Amniotic stem cell (primary cell): ENCODE measurements at regions not wholly inside any gene's neighbourhood (a gene's known extent, or its start where the extent isn't known, plus 50 kb on each side); places are given as distances from the start of the nearest gene placed in this dataset.

Source experiments
- DNase-seq: peaks from one replicate; lab custom pipeline; 2025; lab: John Stamatoyannopoulos, UW

DNA sequence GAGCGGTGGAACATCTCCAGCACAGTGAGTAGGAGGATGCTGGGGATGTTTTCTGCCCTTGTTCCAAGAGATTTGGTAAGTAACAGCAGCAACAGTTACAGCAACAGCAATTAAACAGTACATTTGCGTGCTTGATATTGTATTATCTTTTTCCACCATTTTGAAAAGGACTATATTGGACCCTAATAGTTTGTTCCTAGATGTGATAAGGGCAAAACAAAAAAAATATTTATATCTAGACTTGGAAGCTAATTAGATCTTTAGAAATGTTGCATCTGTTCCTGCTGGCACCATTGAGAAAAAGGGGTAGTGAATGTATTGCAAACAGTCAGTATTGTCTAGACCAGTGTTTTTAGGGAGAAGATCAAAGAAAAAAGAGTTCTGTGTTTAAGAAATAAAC lies 759.9 kb downstream of the JRKL start:
- no peak for DNase-seq

GRCh38 chr11:97157221-97157740 lies 767.5 kb downstream of the JRKL start:
- no peak for DNase-seq

DNA sequence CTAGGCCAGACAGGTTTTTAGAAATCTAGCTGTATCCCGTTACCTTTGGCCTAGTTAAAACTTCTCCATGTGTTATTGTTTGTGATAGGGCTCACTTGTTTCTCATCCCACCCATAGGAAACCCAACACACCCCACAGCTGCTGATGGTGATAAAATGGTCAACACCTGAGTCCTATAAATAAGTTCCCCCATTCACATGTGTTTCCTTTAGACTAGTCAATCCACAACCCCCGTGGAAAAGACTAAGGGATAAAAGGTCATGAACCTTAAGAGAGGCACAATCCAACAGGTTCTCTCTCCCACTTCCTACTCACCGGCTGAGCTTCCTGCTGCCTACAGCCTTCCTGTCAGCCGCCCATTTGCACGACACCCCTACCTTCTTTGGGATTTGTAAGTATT lies 768.4 kb downstream of the JRKL start:
- no peak for DNase-seq

- DNase-seq, result no peak
Measured at GRCh38 chr11:97163631-97164191, 773.9 kb downstream of the JRKL start.

GRCh38 chr11:97201743-97202612 lies 812.2 kb downstream of the JRKL start:
- no peak for DNase-seq

DNA sequence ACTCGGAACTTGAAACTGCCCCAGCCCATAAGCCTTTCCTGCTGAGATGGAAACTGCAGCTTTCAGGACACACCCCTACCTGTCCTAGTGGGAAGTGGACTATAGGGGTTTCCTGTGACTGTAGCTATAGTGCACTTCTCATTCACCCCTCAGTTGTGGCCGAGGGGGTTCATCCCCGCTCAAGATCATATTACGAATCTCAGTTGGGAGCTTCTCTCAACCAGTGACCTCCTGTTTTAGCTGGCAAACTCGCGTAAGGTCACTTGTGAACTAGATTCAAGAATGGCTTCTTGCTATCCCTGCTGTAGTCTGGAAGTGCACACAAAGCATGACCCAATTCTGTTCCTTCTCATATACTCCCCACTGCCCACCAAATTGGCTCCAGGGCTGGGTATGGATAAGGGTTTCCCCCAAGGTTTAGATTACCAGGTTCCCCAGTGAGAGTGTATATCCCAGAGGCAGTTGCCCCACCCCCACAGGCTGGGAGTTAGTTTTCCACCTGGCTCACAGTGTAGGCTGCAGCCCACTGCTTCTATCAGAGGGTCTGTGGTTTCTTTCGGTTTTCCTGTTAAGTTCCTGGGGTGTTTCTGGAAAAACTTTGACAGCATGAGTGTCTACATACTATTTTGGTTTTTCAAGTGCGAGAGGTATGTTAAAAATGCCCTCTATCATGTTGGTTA lies 812.9 kb downstream of the JRKL start:
- DNase-seq, result no peak

DNA sequence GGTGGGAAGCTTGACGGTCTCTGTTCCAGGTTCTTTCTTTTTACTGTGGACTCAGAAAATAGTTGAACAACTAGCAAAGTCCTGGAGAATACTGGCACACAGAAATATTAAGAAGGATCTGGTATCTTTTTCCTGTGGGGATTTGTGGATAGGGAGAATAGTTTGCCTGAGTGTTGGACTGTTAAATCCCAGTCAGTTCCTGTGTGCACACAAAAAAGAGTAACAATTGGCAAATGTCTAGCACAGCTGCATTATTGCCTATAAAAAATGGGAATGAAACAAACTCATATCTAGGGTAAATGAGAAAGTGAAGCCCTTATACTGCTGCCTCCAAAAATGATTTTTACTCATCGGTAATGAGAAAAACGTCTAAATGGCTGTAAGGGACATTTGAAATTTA lies 828.2 kb downstream of the JRKL start:
- DNase-seq, result no peak

GRCh38 chr11:97223647-97224046 lies 833.8 kb downstream of the JRKL start:
- no peak for DNase-seq

GRCh38 chr11:97224396-97224795 lies 834.6 kb downstream of the JRKL start:
- no peak for DNase-seq

DNA sequence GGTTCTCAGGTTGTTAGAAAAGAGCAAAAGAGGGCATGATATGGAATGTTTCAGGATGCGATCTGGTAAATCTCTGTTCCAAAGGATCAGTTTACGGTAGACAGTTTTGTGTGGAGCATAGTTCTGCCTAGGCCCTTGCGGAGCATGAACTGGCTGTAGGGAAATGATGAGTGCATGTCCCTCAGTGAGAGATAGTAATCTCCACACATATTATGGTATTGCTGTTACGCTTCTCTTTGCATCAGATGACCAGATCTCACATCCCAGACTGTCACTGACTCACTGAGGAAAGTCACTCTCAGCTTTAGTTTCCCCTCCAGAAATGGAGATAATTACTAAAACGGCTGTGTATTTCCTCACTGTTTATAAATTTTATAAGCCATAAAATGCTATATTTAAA lies 836.0 kb downstream of the JRKL start:
- no peak for DNase-seq

GRCh38 chr11:97229936-97230335 lies 840.1 kb downstream of the JRKL start:
- no peak for DNase-seq

- DNase-seq, result no peak
Measured at GRCh38 chr11:97231231-97231630, 841.4 kb downstream of the JRKL start.

- no peak for DNase-seq
Measured at GRCh38 chr11:97234016-97234415, 844.2 kb downstream of the JRKL start.

DNA sequence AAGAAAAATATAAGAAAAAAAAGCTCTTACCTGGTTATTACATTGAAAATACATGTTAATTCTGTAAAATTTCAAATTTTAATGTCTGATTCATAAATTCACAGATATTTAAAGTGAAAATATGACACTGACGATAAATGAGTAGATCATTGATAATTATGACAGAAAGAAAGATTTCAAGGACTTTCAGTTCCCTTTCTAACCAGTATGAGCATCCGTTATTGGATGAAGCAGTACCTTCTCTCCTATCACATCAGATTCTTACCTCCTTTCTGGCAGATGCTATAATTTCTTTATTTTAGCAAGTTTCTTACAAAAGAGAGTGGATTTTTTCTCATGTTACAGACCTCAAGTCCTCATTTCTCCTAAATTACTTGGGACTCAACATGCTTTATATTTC lies 847.3 kb downstream of the JRKL start:
- DNase-seq, result no peak

DNA sequence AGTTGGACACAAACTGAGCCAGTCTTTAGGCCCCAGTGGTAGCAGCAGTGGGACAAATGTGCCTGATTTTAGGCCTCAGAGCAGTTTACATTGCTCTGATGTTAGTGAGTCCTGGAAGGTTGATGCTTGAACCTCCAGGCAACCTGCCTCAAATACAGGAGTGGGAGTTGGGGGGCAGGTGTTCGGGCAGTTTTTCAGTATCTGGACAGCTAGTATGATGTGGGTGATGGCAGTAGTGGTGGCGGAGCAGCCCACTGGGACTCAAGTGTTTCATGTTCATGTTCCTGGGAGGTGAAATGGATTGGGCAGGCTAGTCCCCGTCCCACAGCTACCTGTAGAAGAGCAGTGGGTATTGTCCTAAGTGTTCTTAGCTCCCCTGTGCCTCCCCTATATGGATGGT lies 857.8 kb downstream of the JRKL start:
- no peak for DNase-seq

- DNase-seq, result no peak
Measured at GRCh38 chr11:97254790-97255189, 865.0 kb downstream of the JRKL start.

GRCh38 chr11:97259434-97259833 lies 869.6 kb downstream of the JRKL start:
- no peak for DNase-seq

GRCh38 chr11:97259884-97260283 lies 870.1 kb downstream of the JRKL start:
- DNase-seq, result no peak

DNA sequence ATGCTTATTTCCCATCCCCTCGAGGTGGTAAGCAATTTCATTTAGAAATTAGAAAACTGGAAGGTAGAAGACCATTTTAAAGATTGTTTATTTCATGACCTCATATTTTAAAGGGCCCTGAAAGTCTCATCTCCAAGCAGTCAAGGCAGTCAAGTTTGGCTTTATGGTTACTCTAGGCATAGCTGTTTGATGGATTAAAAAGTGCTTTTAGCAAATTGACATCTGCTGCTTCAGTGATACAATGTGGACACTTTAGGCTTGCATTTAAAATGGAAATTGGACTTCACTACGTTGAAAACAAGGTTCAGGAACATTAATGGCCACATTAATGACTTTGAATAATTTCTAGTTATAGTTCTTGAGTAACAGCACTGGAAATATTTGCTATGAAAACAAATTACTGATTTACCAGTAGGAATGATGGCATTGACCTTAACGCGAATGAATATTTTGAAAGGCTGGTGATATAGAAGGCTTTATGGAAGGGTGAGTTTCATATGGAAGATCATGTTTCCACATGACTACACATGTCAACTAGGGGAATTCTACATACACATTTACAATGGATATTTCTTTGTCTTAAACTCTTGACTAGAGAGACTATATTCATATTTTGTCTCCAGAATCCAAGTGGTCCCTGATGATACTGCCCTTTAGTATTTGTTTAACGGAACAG lies 873.5 kb downstream of the JRKL start:
- no peak for DNase-seq

DNA sequence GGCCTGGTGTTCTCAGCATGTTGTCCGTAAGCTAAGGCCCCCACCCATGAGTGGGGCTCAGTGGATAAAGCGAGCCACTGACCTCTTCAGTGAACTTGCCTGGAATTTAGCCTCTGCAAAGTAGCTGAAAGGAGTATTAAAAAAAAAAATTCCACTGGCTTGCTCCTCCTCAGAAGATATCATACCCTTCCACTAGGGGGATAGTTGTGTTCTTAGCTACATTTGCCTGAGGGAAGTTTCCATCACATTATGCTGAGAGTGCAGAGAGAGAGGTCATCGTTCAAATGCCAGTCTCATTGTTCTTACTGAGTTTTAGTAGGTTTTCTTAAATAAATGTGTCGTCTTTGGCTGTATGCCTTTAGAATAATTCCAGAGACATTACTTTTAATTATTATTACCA lies 879.7 kb downstream of the JRKL start:
- DNase-seq, result no peak

- no peak for DNase-seq
Measured at GRCh38 chr11:97279341-97279740, 889.5 kb downstream of the JRKL start.

GRCh38 chr11:97280347-97280746 lies 890.5 kb downstream of the JRKL start:
- no peak for DNase-seq
